HG02938 (cell line): ENCODE measurements at regions not wholly inside any gene's neighbourhood (a gene's known extent, or its start where the extent isn't known, plus 50 kb on each side); places are given as distances from the start of the nearest gene placed in this dataset.
"Not testable (repeated sequence)": the region's sequence is repeated elsewhere in the genome, so short reads cannot be mapped to it uniquely, and the experiment has no call there.

Experiments used
- ATAC-seq: cut with Tn5 transposase; IDR thresholded peaks from one replicate; pipeline ENCODE4 v1.9.1; 2021; ENCODE audit warnings: mild to moderate bottlenecking, moderate library complexity; ENCODE audit not compliant: unreplicated experiment

DNA sequence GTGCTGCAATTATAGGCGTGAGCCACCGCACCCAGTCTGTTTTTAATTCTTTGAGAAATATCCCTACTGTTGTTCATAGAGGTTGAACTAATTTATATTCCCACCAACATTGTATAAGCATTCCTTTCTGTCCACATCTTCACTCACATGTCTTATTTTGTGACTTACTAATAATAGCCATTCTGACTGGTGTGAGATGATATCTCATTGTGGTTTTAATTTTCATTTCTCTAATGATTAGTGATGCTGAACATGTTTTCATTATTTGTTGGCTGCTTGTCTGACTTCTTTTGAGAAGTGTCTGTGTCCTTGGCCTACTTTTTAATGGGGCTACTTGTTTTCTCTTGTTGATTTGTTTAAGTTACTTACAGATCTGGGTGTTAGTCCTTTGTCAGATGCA lies 310.9 kb upstream of the MAOA start:
- no peak for ATAC-seq

DNA sequence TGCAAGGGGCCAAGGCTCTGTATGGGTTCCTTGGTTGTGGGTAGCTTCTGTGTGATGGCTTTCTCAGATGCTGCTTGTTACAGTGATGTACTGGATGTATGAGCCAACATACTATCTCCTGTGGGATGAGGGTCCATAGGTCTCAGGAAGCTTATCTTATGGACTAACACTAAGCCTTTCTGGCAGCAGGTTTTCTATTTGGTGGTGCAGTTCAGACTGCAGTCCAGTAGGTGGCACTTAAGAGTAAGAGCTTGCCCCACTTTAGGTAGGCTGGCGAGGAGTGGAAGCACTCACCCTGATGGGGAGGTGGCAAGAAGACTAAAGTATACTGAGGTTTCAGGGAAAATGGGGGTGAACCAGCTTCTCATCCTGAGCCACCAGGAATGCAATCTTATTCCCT lies 306.7 kb upstream of the MAOA start:
- no peak for ATAC-seq

DNA sequence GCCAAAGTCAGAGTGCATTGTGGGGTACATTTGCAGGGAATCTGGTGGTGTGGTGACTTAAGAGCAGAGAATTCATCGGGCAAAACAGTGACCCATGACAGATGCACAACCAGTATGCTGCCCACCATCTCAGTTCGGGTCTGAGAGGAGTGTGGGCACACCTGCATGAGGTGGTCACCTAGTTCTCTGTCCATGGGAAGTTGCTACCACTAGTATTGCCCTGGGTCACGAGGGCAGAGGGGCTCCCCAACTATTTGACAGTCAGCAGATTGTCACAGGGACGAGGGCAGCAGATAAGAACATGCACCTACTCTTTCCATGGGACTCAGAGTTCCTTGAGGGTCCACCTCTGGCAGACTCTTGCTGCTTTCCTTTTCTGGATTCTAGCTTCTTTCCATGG lies 305.2 kb upstream of the MAOA start:
- ATAC-seq, result no peak

DNA sequence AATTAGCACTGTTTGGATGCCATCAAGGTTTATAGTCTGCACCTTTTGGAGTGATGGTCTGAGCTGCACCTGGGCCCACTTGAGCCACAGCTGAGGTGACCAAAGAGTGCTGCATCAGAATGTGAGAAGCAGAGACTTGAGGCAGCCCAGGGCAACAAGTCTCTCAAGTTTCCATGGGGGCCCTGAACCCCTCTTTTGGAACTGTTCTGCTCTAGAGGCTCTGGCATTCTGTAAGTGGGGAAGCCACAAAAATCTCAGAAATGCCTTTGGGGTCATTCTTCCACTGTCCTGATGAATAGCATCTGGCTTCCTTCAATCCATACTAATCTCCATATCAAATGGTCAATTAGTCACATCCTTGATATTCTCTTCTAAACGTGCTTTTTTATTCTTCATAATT lies 298.4 kb upstream of the MAOA start:
- ATAC-seq, result no peak

DNA sequence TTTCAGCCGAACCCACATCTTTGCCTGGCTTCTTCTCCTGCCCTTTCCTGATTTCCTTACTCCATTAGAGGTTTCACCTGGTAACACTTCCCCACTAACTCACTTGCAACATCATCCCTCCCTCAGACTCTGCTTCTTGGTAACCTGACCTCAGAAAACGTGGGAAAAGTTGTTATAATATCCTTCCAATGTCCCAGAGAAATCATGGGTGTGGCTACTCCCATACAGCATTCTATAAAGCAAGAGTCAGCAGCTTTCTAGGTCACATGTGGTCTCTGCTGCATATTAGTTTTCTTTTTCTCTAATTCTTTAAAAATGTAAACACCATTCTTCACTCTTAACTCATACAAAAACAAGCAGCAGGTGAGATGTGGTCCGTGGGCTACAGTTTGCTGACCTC lies 283.1 kb upstream of the MAOA start:
- no peak for ATAC-seq

DNA sequence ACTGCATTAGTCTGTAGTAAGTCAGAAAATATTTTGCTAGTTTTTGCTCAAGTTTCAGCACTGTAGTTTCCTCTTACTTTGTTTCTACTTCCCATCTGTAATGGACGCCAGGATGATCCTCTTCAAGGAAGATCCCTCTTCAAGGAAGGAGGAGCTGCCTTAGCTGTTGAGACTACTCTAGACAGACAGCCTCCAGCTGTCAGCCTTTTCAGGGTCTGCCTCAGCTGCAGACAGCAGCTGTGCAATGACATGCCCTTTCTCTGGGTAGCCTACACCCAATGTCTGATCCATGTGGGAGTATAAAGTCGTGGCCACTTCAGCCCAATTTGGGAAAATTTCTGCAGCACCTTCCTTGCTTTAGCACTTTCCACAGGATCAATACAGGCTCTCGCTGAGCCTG lies 281.0 kb upstream of the MAOA start:
- no peak for ATAC-seq

DNA sequence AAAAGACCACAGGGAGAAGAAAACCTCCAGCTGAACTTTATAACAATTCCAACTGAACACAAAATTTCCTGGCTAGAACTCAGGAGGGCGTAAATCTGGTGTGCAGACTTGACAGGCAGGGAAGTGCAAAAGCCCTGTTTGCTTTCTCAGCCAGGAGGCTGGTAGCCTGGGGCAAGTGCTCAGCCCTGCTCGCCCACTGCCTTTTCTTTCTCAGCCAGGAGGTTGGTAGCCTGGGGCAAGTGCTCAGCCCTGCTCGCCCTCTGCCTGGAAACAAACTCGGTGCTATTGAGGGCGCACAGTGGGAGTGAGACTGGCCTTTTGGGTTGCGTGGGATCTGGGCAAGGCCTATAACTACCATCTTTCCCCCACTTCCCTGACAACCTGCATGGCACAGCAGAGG lies 275.4 kb upstream of the MAOA start:
- no peak for ATAC-seq

DNA sequence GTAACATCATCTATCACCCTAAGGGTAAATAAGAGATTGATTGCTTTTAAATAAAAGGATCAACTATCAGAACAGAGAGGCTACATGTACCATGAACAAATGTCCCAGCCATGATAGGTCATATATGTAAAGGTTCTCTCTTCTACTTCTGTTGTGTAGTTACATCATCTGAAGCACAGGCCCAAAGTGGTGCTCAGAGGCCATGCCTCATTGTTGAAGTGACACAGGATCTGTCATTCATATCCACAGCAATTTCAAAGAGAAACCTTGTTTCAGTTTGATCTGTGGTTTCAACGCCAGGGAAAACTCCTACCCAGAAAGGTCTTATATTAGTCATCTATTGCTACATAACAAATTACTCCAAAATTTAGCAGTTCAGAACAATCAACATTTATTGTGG lies 269.2 kb upstream of the MAOA start:
- ATAC-seq, result no peak

DNA sequence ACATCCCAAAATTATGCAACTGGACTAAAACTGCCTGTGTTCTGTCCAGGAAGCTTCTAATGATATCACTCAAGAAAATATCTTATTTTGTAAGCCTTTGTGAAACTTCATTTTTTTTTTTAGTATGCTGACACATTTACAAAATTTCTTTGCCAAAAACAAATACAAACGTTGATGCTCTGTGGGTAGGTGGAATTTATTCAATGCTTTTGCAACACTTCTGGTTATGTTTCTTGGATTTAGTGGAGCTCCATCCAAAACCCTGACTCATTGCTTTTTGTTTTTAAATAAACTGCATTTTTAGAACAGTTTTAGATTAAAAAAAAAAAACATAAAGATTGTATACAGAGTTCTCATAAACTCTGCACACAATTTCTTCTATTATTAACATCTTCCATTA lies 250.9 kb upstream of the MAOA start:
- no peak for ATAC-seq

DNA sequence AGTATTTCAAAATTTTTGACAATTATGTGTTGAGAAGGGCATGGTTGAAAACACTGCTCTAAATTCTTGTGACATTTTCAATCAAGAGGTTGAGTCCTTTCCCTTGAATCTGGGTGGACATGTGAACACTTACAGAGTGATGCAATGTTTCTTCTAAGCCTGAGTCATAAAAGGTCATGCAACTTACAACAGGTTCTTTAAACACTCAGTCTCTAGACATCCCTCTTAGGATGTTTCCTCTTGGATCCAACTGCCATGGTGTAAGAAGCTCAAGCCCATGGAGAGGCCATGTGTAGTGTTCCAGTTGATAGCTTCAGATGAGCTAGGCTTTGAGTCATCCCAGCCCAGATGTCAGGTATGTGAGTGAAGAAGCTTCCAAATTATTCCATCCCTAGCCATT lies 232.2 kb upstream of the MAOA start:
- no peak for ATAC-seq

DNA sequence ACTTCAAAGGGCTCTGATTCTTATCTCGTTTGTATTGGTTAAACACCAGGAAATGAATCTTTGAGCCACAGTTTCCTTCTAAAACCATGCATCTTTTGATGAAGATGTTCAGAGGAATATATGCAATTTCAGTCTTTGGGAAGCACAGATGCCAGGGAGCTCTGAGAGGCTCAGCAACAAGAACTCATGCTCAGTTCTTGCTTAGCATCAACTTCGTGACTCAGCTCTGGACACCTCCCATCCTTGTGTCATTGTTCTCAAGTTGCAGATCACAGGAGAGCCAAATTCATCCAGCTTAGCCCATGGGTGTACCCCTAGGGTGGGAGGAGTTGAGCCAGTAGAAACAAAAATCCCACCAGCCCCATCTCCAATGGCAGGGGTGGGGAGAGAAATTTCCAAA lies 219.6 kb upstream of the MAOA start:
- no peak for ATAC-seq

DNA sequence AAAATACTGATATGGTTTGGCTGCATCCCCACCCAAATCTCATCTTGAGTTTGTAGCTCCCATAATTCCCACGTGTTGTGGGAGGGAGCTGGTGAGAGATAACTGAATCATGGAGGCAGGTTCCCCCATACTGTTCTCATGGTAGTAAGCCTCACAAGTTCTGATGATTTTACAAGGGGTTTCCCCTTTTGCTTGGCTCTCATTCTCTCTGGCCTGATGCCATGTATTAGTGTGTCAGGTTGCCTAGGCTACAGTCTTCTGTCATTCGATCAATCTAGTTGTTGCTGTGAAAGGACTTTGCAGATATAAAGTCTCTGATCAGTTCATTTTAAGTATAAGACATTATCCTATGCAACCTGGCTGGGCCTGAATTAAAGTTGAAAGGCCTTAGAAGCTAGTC lies 209.3 kb upstream of the MAOA start:
- no peak for ATAC-seq

DNA sequence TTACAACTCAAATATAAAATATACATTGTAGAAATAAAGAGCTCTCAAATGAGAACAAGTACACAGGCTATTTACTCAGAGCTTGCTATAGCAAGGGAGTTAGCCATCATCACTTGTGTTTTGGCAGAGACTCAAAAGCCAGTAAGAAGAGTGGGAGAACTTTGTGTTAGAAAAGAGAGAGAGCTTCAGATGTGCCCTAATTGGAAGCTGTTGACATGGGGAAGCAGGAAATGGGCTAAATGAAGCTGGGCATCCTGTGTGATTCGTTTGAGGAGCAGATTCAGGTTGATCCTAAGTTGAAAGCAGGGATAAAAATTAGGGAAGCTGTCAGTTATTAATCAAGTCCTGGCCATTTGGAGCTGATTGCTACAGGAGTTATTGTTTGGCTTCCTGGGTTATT lies 207.4 kb upstream of the MAOA start:
- ATAC-seq, result no peak

DNA sequence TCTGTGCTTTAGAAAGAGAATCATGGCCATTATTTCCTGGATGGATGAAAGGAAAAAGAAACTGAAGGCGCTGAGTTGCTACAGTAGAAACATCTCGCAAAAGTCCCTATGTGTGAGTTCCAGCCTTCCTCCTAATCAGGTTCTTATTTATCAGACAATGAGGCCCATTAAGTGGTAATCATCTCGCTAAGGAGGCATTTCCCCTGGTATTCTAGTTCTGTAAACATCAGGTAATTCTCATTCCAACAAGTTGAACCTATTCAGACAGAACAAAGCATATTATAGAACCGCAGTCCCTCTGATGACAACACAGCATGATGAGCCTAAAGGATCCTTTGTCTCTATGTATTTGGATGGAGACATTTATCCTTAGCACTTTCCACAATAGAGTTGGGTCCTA lies 205.7 kb upstream of the MAOA start:
- no peak for ATAC-seq

DNA sequence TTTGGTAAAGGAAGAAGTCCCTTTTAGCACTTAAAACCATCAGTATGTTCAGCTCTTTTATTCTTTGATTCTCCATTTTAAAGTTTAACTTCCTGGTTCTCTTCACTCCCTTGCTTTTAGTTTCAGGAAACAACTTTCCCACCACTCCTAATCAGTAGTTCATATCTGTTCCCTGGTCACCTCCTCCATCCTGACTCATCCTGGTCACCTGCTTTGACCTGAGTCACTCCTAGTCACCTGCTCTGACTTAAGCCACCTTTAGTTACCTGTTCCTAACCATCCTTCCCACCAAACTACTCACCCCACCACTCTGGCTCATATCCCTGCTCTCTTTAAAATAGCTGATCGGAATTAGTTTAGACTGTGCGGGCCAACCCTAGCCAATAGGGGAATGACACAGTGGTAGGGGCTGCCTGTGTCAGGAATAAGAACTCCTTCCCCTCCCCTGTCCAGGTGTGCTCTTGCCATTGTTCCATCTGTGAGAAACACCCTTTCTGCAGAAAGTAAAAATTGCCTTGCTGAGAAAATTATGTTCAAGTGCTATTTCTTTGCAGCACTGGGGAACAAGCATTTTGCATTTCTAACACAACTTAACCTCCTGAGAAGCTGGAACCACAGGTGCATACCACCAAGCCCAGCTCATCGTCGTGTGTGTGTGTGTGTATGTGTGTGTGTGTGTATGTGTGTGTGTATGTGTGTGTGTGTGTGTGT lies 204.0 kb upstream of the MAOA start:
- ATAC-seq, result not testable (repeated sequence)

DNA sequence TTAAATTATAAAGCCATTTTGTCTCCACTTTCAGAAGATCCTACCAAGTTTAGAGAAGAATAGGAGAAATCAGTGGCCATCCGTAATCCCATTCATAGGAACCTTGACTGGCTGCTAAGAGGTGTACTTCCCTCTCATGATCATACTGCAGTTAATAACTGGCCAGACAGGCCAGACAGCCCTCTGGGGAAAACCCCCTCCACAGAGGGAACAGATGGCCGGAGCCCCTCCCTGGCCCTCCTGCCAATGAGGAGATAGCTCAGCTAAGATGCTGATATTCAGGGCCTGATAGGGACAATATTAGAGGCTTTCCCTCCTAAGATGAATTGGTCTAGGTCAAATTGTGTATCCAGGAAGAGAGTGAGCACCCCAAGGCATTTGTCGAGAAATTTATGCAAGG lies 200.0 kb upstream of the MAOA start:
- ATAC-seq, result no peak

DNA sequence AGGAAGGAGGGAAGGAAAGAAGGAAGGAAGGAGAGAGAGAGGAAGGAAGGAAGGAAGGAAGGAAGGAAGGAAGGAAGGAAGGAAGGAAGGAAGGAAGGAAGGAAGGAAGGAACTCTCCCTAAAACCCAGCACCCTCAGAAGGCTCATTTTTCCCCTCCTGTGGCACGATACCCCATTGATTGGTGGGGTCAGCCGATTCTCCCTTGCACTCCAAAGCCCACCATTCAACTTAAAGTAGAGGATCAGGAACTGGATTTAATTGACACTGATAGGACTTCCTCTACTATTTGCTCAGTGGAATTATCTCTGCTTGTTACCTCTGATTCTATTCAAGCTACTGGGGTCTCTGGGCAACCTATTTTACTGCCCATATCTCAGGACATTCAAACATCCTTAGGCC lies 199.2 kb upstream of the MAOA start:
- ATAC-seq, result no peak

DNA sequence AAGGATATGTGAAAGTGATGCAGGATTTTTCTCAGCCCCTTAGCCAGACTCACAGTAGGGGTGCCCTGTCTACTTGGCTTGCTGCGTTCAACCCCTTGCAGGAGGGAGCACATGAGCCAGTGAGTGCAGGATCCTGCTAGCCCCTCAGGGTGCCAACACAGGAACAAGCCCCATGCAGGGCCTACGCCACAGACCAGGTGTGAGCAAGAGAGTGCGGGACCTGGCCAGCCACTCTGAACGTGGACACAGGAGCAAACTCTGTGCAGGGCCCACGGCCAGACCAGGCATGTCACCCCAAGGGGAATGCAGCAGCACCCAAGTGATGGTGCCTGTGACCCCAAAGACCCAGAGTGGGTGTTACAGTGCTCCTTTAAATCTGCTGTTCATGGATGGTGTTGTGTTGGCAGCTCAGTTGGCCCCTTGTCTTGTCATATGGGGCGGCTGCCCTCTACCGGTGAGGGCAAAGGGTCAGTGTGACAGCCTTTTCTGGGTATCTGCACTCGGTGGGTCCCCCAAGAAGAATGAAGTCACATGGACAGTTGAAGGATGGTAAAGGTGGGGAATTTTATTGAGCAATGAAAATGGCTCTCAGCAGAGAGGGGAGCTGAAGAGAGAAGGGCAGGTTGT lies 188.4 kb upstream of the MAOA start:
- no peak for ATAC-seq

DNA sequence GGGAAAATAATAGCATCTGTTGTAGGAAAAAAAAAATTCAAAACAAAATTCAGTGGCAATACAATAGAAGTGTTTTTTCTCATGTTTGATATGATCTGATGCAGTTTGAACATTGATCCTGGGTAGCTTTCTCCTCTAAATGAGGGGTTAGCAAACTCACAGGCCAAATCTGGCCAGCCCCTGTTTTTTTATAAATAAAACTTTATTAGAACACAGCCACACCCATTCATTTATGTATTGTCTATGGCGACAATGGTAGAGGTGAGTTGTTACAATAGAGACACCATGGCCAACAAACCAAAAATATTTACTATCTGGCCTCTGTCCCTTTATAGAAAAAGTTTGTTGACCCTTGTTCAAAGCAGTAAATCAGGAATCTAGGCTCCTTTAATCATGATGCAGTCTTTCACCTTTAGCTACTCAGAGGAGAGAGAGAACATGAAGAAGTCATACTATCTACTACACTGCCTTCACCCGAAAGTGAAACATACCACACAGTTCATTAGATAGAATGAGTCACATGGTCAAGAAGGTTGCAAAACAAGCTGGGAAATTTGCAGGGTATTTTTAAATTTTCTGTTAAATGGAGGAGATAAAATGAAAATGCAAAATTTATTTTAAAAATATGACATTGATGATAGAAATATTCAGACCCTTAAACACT lies 186.6 kb upstream of the MAOA start:
- no peak for ATAC-seq

DNA sequence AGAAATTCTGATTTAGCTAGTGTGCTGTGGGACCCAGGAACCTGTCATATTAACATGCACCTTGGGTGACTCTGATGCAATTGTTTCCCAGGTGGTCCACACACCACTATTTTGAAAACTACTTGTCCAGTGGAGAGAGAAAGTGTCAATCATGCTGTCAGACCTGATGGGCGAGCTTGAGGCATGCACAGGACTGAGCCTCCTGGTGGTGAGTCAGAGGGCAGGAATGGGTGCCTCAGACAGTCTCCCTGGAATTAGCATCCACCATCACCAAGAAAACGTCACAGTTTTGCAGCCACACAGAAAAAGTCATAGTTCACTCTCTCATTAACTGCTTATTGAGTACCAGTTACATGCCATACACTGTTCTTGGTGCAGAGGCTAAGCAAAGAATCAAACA lies 181.8 kb upstream of the MAOA start:
- ATAC-seq, result no peak

DNA sequence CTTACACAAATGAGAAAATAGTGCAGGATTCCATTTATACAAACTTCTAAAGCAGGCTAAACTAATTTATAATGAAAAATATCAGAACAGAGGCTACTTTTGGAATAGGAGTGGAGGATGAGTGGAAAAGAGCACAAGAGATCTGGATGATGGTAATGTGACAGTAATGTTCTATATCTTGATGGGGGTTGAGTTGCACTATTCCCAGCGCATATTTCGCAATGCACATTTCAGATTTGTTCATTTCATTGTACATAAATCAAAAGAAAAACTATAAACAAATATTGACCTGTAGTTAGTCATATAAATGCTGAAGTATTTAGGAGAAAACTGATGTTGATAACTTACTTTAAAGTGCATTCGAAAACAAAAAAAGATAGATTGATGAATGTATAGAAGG lies 177.0 kb upstream of the MAOA start:
- ATAC-seq, result no peak

DNA sequence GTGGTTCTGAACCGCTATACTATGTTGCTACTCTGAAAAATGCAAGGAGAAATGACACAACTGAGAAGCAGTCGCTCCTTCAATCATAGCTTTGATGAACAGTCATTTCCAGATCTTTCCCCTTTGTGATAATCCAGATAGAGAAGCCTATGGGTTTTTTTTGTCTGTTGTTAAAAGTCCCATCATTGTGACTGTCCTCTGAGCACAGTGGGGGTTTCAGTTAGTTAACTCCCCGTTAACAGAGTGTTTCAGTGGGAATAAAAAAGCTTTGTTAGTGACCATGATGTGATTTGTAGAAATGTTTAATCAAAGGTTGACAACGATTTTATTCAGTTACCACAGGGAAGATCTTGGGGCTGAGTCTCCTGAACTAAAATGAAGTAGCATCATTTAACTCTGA lies 176.2 kb upstream of the MAOA start:
- no peak for ATAC-seq

DNA sequence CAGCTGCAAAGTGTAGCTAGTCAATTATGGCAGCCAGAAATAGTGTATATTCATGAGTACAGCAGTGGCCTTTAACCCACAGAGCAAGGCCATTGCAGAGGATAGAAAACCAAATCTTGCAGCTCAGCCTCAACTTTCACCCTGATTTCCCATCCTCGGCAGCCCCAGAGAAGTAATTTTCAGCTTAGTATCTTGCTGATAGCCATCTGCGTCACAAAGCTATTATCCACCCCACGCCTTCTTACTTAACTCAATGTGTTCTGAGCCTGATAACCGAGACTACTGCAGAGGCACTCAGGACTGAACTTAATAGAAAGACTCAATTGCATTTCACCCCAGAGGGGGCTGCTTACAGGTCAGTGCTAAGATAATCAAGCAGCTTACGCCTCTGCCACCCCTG lies 174.5 kb upstream of the MAOA start:
- ATAC-seq, result no peak
